Breast epithelium (tissue), 4 donors: ENCODE measurements at regions not wholly inside any gene's neighbourhood (a gene's known extent, or its start where the extent isn't known, plus 50 kb on each side); places are given as distances from the start of the nearest gene placed in this dataset.
"Not testable (repeated sequence)": the region's sequence is repeated elsewhere in the genome, so short reads cannot be mapped to it uniquely, and the experiment has no call there.

Source experiments
- DNase-seq, 2 donors: peaks; one replicate each; pipeline ENCODE4 v3.0.0-alpha.2; 2019; ENCODE audit warnings: low spot score in 2 of 2
- H3K27ac ChIP-seq, 2 donors: fragments of 200-600 bp; sonication (generic) in 1 of 2; one replicate each; pipeline ENCODE4 v1.5.1; 2016 to 2019; ENCODE audit warnings: mild to moderate bottlenecking in 1 of 2
- H3K27me3 ChIP-seq, 2 donors: fragments of 200-600 bp; sonication (generic) in 1 of 2; one replicate each; pipeline versions ENCODE4 v1.5.1 to v1.6.0; 2017 to 2019; ENCODE audit warnings: control low read depth in 1 of 2, mild to moderate bottlenecking in 1 of 2
- H3K36me3 ChIP-seq: fragments of 200-600 bp; one replicate; pipeline ENCODE4 v1.5.1; 2019
- H3K4me1 ChIP-seq, 2 donors: fragments of 200-600 bp; sonication (generic); one replicate each; pipeline ENCODE4 v1.5.1; 2016 to 2019; ENCODE audit warnings: control low read depth in 1 of 2
- H3K4me3 ChIP-seq, 3 donors: fragments of 200-600 bp; sonication (generic); 1 replicate in 2 of 3; 2 replicates in 1 of 3; pipeline ENCODE4 v1.5.1; 2016 to 2019; ENCODE audit warnings: mild to moderate bottlenecking in 3 of 3, moderate library complexity in 2 of 3
- H3K9me3 ChIP-seq, 2 donors: fragments of 200-600 bp; sonication (generic) in 1 of 2; one replicate each; pipeline ENCODE4 v1.5.1; 2016 to 2019; ENCODE audit warnings: control low read depth in 1 of 2
- POLR2A ChIP-seq: fragments of 450-650 bp; IDR thresholded peaks from one replicate; pipeline ENCODE4 v1.6.1; 2016; ENCODE audit warnings: antibody characterized with exemption, mild to moderate bottlenecking, moderate library complexity
- POLR2AphosphoS5 ChIP-seq, 3 donors: sonication (generic); formaldehyde crosslinking; IDR thresholded peaks; one replicate each; pipeline ENCODE4 v1.6.1; 2017; ENCODE audit warnings: antibody characterized with exemption in 3 of 3
- intact Hi-C: fragments of 100-400 bp; cut with DNase I; formaldehyde crosslinking; loops from one replicate; pipeline ENCODE4 v1.15.1; 2023; ENCODE audit warnings: low total_unique reads
- TF ChIP-seq, protein P1 (sequence below), 3 donors: fragments of 450-650 bp; IDR thresholded peaks; one replicate each; pipeline ENCODE4 v1.5.1; 2016 to 2017; ENCODE audit warnings: antibody characterized with exemption in 3 of 3, mild to moderate bottlenecking in 3 of 3, moderate library complexity in 3 of 3

DNA sequence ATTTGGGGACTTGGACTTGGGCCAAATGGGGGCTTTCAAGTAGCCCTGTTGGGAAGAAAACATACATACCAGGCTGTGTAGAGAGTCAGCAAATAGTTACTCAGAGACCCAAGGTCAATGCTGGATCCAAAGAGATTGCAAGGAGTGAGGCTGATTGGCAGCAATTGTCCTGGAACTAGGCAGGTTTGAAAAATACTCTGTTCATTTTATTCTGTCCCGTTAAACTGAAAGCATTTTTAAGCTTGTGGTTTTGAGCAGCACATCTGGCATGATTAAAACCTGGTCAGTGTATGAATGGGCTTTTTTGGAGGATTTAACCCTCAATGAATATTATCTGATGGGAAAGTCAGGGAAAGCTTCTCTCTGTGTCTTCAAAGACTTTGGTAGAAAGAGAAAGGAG is 294.3 kb upstream of the BOD1L1 start:
- TF ChIP-seq, protein P1, sequence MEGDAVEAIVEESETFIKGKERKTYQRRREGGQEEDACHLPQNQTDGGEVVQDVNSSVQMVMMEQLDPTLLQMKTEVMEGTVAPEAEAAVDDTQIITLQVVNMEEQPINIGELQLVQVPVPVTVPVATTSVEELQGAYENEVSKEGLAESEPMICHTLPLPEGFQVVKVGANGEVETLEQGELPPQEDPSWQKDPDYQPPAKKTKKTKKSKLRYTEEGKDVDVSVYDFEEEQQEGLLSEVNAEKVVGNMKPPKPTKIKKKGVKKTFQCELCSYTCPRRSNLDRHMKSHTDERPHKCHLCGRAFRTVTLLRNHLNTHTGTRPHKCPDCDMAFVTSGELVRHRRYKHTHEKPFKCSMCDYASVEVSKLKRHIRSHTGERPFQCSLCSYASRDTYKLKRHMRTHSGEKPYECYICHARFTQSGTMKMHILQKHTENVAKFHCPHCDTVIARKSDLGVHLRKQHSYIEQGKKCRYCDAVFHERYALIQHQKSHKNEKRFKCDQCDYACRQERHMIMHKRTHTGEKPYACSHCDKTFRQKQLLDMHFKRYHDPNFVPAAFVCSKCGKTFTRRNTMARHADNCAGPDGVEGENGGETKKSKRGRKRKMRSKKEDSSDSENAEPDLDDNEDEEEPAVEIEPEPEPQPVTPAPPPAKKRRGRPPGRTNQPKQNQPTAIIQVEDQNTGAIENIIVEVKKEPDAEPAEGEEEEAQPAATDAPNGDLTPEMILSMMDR (IDR thresholded peaks at IDR 0.05): no peak
- TF ChIP-seq POLR2A (no peak), POLR2AphosphoS5 (IDR thresholded peaks at IDR 0.05) (no peak)
- Histone ChIP-seq H3K4me3 (no peak overlapping the region), H3K9me3 (no peaks in the 10 kb centered on the region), H3K36me3 (no peaks in the 10 kb centered on the region), H3K27ac (no peak overlapping the region), H3K4me1 (no peaks in the 10 kb centered on the region), H3K27me3 (no peaks in the 10 kb centered on the region)
- intact Hi-C loops: no loop called here
- no peak for DNase-seq

DNA sequence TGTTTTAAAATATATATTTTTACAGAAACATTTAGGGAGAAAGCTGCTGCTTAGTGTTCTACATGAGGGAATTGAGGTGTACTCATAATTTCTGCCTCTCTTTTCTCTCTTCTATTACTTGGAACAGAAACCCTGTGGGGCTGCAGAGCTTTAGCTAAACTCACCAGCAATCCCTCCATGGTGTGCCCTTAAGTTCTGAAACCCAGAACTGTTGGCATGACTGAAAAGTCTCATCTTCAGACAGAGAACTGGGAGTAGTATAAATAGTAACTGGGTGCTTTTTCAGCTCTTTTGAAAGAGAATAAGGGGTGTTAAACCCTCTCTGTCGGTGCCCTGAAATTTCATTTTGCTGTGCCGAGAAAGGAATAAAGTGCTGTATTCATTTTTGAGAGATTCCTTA is 294.9 kb upstream of the BOD1L1 start:
- intact Hi-C loops: no loop called here

DNA sequence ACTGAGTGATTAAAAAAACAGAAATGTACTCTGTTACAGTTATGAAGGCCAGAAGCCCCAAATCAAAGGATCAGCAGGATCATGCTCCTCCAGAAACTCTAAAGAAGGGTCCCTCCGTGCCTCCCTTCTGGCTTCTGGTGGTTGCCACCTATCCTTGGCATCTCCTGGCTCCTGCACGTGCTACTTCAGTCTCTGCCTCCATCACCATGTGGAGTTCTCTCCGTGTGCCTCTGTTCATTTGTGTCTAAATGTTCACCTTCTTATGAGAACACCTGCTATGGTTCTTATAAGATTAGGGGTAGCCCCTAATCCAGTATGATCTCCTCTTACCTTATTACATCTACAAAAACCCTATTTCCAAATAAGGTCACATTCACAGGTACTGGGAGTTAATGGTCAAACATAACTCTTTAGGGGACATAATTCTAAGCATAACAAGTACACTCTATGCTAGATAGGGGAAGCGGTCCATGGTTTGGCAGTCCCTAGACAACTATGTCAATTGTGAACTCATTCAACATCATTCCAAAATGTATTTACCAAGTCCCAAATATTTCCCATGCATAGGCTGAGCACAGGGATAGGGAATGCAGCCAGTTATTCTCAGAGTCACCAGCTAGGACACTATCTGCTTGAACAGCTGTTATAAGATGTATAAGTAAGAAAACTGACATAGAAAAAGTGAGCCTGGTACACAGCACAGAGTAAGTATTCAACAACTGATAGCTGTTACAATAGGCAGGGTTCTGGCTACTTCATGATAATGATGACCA is 295.5 kb upstream of the BOD1L1 start:
- H3K27ac ChIP-seq: no peak overlapping the region
- no peaks in the 10 kb centered on the region for H3K9me3 ChIP-seq
- no peaks in the 10 kb centered on the region for H3K4me1 ChIP-seq
- TF ChIP-seq, protein P1 (IDR thresholded peaks at IDR 0.05): no peak
- TF ChIP-seq POLR2AphosphoS5 (IDR thresholded peaks at IDR 0.05) (no peak), POLR2A (no peak)
- intact Hi-C loops: no loop called here
- H3K36me3 ChIP-seq: no peaks in the 10 kb centered on the region
- no peak for DNase-seq
- no peak overlapping the region for H3K4me3 ChIP-seq
- H3K27me3 ChIP-seq: no peaks in the 10 kb centered on the region

More for the DNA sequence above, 294.9 kb upstream of the BOD1L1 start:
- H3K9me3 ChIP-seq: no peaks in the 10 kb centered on the region
- TF ChIP-seq, protein P1 (IDR thresholded peaks at IDR 0.05): no peak
- TF ChIP-seq POLR2A: no peak
- no peak for TF ChIP-seq POLR2AphosphoS5 (IDR thresholded peaks at IDR 0.05)
- H3K36me3 ChIP-seq: no peaks in the 10 kb centered on the region
- DNase-seq: no peak
- H3K4me3 ChIP-seq: no peak overlapping the region
- H3K27ac ChIP-seq: no peak overlapping the region
- H3K27me3 ChIP-seq: no peaks in the 10 kb centered on the region
- no peaks in the 10 kb centered on the region for H3K4me1 ChIP-seq

DNA sequence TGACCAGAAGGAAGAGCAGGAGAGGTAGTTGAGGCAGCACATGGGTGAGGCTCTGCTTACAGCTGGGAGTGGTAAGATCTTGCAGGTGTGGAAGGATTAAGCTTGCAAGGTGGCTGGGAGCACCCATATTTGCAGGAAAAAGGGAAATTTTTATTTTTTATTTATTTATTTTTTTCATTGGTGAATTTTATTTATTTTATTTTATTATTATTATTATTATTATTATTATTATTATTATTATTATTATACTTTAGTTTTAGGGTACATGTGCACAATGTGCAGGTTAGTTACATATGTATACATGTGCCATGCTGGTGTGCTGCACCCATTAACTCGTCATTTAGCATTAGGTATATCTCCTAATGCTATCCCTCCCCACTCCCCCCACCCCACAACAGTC is 297.4 kb upstream of the BOD1L1 start:
- H3K27me3 ChIP-seq, H3K36me3 ChIP-seq, DNase-seq, H3K4me3 ChIP-seq, H3K27ac ChIP-seq, H3K4me1 ChIP-seq, intact Hi-C loops, H3K9me3 ChIP-seq: not testable (repeated sequence)

DNA sequence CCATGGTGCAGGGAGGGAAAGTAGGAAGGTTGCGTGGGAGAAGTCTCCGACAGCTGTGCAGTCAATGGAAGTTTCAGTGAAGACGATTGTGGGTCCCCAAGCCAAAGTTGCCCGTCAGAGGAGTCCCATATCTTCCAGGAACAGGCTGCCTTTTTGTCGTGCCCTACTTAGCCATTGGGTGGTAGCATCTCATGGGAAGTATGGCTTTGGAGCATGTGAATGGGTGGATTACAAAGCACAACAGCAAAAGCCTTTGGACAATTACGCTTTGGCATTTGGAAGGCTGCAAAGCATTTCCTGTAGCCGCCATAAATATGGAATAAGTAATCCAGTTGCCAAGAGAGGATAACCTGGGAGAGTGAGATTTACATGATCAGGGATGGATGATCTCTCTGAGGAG is 300.7 kb upstream of the BOD1L1 start:
- intact Hi-C loops: no loop called here
- Histone ChIP-seq H3K36me3 (no peaks in the 10 kb centered on the region), H3K27ac (no peak overlapping the region), H3K4me3 (no peak overlapping the region), H3K27me3 (no peaks in the 10 kb centered on the region), H3K4me1 (no peaks in the 10 kb centered on the region), H3K9me3 (no peaks in the 10 kb centered on the region)
- TF ChIP-seq, protein P1 (IDR thresholded peaks at IDR 0.05): no peak
- TF ChIP-seq POLR2AphosphoS5 (IDR thresholded peaks at IDR 0.05): no peak
- no peak for TF ChIP-seq POLR2A
- DNase-seq: no peak
